LNCaP clone FGC (cell line): ENCODE measurements at regions not wholly inside any gene's neighbourhood (a gene's known extent, or its start where the extent isn't known, plus 50 kb on each side); places are given as distances from the start of the nearest gene placed in this dataset.

Experiments used
- DNase-seq: peaks from one replicate; pipeline ENCODE4 v3.0.0-alpha.2; 2011; ENCODE audit warnings: low read depth
- H3K4me3 ChIP-seq: 2 replicates; pipeline ENCODE4 v1.5.1; 2011; ENCODE audit warnings: mild to moderate bottlenecking, low read depth, low read length, control low read depth
- CTCF ChIP-seq: IDR thresholded peaks from 2 replicates; pipeline ENCODE4 v1.5.1; 2012; ENCODE audit warnings: mild to moderate bottlenecking; ENCODE audit not compliant: control insufficient read depth, insufficient read depth; ENCODE audit errors: extremely low read depth

- no peak for DNase-seq
- no peak overlapping the region for H3K4me3 ChIP-seq
- no peak for TF ChIP-seq CTCF
These were observed 452.9 kb upstream of the DMAC1 start for GRCh38 chr9:8252445-8252844.

- H3K4me3 ChIP-seq, result no peak overlapping the region
- no peak for DNase-seq
- TF ChIP-seq CTCF, result no peak
These were observed 452.0 kb upstream of the DMAC1 start for GRCh38 chr9:8251566-8251965.

GRCh38 chr9:8244505-8245092, 445.0 kb upstream of the DMAC1 start:
- no peak for TF ChIP-seq CTCF
- H3K4me3 ChIP-seq, result no peak overlapping the region
- DNase-seq, result no peak

GRCh38 chr9:8241201-8241600, 441.6 kb upstream of the DMAC1 start:
- DNase-seq, result no peak
- no peak for TF ChIP-seq CTCF
- no peak overlapping the region for H3K4me3 ChIP-seq

GRCh38 chr9:8237096-8237495, 437.5 kb upstream of the DMAC1 start:
- DNase-seq, result no peak
- H3K4me3 ChIP-seq, result no peak overlapping the region
- TF ChIP-seq CTCF, result no peak

GRCh38 chr9:8235489-8235888, 435.9 kb upstream of the DMAC1 start:
- H3K4me3 ChIP-seq, result no peak overlapping the region
- no peak for TF ChIP-seq CTCF
- no peak for DNase-seq

- TF ChIP-seq CTCF, result no peak
- no peak for DNase-seq
- no peak overlapping the region for H3K4me3 ChIP-seq
These were observed 434.7 kb upstream of the DMAC1 start for GRCh38 chr9:8234316-8234715.
